Activated CD4-positive, alpha-beta T cell treated with anti-CD3 and anti-CD28 coated beads for 36 hours (primary cell): ENCODE measurements at regions not wholly inside any gene's neighbourhood (a gene's known extent, or its start where the extent isn't known, plus 50 kb on each side); places are given as distances from the start of the nearest gene placed in this dataset.
A peak's percentile ranks its signal among the peaks of the same experiment; 100 is the strongest.

Source experiments
- ATAC-seq: fragments of 200-7000 bp; cut with Tn5 transposase; one replicate; pipeline ENCODE4 v1.10.0; 2021; ENCODE audit warnings: mild to moderate bottlenecking, moderate library complexity
- CTCF ChIA-PET: fragments of 350-600 bp; sonication (Branson Sonifier 250); formaldehyde crosslinking; loops from one replicate; lab custom pipeline; 2021; ENCODE audit warnings: antibody characterized with exemption; lab: Charles Lee
- POLR2A ChIA-PET: fragments of 350-600 bp; sonication (Branson Sonifier 250); formaldehyde crosslinking; loops from one replicate; lab custom pipeline; 2021; ENCODE audit warnings: antibody characterized with exemption, inconsistent platforms; lab: Charles Lee
- DNase-seq: peaks from one replicate; pipeline ENCODE4 v3.0.0-alpha.2; 2020
- H3K27ac Mint-ChIP-seq: one replicate; pipeline ENCODE4 v1.8.0; 2021; ENCODE audit warnings: mixed read lengths
- H3K27me3 Mint-ChIP-seq: one replicate; pipeline ENCODE4 v1.8.0; 2021; ENCODE audit warnings: mixed read lengths
- H3K36me3 Mint-ChIP-seq: one replicate; pipeline ENCODE4 v1.8.0; 2021; ENCODE audit warnings: low read depth, mixed read lengths
- H3K4me1 Mint-ChIP-seq: one replicate; pipeline ENCODE4 v1.8.0; 2021; ENCODE audit warnings: mixed read lengths
- H3K4me3 Mint-ChIP-seq: one replicate; pipeline ENCODE4 v1.8.0; 2021; ENCODE audit warnings: mild to moderate bottlenecking, moderate library complexity, mixed read lengths
- H3K9me3 Mint-ChIP-seq: one replicate; pipeline ENCODE4 v1.8.0; 2021; ENCODE audit warnings: low read depth, mixed read lengths
- intact Hi-C, 2 experiments: fragments of 100-400 bp; cut with DNase I in 1 of 2; cut with micrococcal nuclease in 1 of 2; formaldehyde crosslinking; loops; one replicate each; pipeline versions ENCODE4 v1.14.2 to v1.15.1; 2022 to 2024; cut with DNase I, micrococcal nuclease

DNA sequence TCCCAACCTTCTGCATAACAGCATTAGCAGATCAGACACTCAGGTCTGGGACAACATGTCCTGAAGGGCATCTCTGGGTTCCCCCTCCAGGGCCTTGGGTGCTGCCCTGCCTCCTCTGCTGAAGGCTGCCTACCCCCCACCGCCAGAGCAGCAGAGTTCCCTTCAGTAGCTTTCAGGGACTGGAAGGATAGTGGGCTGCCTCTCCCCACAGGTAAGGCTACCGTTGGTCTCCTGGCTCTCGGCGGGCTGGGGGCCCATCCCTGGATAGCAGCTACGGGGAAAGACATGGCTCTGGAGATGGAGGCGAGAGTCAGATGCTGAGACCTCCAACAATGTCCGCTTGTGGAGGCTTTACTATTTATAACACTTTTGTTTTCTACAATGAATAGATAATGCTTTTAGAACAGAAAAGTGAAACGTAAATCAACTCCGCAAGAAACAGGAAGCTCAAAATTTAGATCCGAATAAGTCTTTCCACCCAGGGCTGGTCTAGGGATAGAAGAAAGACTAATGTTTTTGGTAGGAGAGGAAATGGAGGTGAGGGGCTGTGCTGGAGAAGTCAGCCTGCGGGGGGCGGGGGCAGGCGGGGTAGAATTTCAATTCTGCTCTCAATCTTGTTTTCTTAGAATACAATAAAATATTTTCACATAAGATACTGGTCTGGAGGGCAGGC, 58.4 kb downstream of the ARL4C start:
- Mint-ChIP-seq H3K27ac (peak overlapping the region; percentile 76), H3K4me1 (peaks cover 74% of the 10 kb centered on the region), H3K4me3 (peak overlapping the region; percentile 52), H3K36me3 (no peaks in the 10 kb centered on the region), H3K27me3 (no peaks in the 10 kb centered on the region), H3K9me3 (no peaks in the 10 kb centered on the region)
- POLR2A ChIA-PET, result no interaction called here
- ATAC-seq (peak; percentile 40), DNase-seq (no peak)
- CTCF ChIA-PET, result interaction anchor here (0.9 kb wide), 1 partner anchor 60 kb away, joined by 5 read pairs; no protein-coding TSS in a partner anchor
- intact Hi-C loops, result loop anchor here in 1 of 2 experiments (1.0 kb wide), 1 partner anchor 11 kb away; no protein-coding TSS in a partner anchor

DNA sequence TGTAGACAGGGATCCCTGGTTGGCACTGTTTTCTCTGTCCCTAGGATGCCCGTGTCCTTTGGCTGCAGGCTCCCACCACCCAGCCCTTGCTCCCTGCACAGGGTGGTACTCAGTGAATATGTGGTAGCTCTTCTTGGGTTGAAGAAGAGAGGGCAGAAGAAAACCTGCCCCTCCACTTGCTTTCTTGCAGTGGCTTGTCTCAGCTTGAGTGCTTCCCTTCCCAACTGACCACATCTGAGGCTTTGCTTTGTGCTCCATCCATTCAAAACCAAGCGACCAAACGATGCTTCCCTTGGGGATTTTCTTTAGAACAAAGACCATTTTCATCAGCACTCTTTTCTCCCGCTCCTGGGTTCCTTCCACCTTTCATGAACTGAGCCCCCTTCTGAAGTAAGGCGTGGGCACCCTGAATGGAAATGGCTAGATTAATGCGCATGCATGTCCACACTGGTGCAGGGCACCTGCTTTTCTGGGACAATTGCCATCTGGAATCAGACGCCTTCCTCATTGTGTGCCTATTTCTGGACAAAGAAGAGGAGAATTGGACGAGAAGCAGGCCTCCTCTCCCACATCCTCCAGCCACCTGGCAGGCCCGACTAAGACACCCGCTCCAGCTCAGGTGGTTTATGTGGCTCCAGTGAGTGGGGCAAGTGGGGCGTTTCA, 59.1 kb downstream of the ARL4C start:
- ChIA-PET CTCF (interaction anchor here (1.5 kb wide), 1 partner anchor 15 kb away, joined by 4 read pairs; no protein-coding TSS in a partner anchor), POLR2A (no interaction called here)
- peaks cover 70% of the 10 kb centered on the region for H3K4me1 Mint-ChIP-seq
- H3K27me3 Mint-ChIP-seq, result no peaks in the 10 kb centered on the region
- H3K27ac Mint-ChIP-seq, result peak overlapping the region; percentile 53
- ATAC-seq, result no peak
- intact Hi-C loops, result loop anchor here in 1 of 2 experiments (1.0 kb wide), 1 partner anchor 10 kb away; no protein-coding TSS in a partner anchor
- DNase-seq, result no peak
- H3K9me3 Mint-ChIP-seq, result no peaks in the 10 kb centered on the region
- no peaks in the 10 kb centered on the region for H3K36me3 Mint-ChIP-seq
- H3K4me3 Mint-ChIP-seq, result no peak overlapping the region

DNA sequence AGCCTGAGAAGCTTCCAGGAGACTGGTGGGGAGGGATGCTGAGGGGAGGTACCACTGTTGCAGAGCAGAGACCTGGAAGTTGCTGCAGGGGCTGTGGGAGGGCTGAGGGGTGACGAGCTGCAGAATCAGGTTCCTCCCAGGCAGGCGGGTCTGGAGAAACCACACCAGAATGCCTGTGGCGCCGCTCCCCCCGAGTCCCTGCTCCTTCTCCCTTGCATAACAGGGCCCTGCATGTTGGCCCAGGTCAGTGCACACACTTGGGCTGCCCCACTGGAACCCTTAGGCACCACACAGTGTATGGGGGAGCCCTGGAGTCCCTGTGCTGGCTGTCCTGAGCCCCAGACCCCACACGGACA, 60.4 kb downstream of the ARL4C start:
- intact Hi-C loops, result no loop called here
- ATAC-seq, result peak; percentile 23
- Mint-ChIP-seq H3K27me3 (no peaks in the 10 kb centered on the region), H3K36me3 (no peaks in the 10 kb centered on the region), H3K27ac (no peak overlapping the region), H3K9me3 (no peaks in the 10 kb centered on the region), H3K4me1 (peaks cover 61% of the 10 kb centered on the region), H3K4me3 (no peak overlapping the region)
- ChIA-PET CTCF (interaction anchor here (1.1 to 1.8 kb wide), 3 partner anchors 13 to 301 kb away, joined by 3 to 4 read pairs (median 4); no protein-coding TSS in a partner anchor), POLR2A (interaction anchor here (0.6 kb wide), 1 partner anchor 11 kb away, joined by 3 read pairs; no protein-coding TSS in a partner anchor)
- DNase-seq, result no peak

DNA sequence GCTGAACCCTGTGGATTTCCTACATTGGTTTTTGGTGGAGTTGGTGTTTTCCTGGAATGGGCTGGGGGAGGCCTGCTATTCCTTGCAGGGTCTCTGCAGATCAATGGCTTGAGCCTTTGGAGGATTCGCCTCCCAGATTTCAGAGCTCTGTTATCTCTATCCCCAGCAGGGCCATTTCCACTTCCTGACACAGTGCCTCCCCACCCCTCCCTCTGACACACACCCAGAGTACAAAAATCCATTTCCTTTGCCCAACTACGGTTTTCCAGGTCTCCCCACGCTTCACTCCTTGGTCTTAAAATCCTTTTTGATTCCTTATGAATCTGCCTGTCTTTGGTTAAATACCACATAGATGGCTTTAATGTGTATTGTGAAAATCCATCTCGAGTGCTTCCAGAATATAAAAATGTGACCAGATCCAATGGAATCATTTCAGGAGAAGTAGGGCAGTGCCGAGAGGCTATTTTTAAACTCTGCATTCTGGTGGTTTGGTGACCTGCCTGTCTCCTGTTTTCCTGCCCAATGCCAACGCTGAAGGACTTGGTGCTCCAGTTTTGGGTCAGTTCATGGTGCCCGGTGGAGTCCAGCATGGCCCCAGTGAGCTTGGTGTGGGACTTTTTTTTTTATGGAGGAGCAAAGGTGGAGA, 60.9 kb downstream of the ARL4C start:
- Mint-ChIP-seq H3K4me3 (no peak overlapping the region), H3K4me1 (peaks cover 58% of the 10 kb centered on the region), H3K9me3 (no peaks in the 10 kb centered on the region), H3K27me3 (no peaks in the 10 kb centered on the region), H3K27ac (no peak overlapping the region), H3K36me3 (no peaks in the 10 kb centered on the region)
- CTCF ChIA-PET, result interaction anchor here (0.7 to 1.8 kb wide), 4 partner anchors 18 to 301 kb away, joined by 3 to 5 read pairs (median 4); no protein-coding TSS in a partner anchor
- ATAC-seq (no peak), DNase-seq (no peak)
- intact Hi-C loops, result no loop called here
- POLR2A ChIA-PET, result interaction anchor here (0.6 kb wide), 1 partner anchor 11 kb away, joined by 3 read pairs; no protein-coding TSS in a partner anchor

DNA sequence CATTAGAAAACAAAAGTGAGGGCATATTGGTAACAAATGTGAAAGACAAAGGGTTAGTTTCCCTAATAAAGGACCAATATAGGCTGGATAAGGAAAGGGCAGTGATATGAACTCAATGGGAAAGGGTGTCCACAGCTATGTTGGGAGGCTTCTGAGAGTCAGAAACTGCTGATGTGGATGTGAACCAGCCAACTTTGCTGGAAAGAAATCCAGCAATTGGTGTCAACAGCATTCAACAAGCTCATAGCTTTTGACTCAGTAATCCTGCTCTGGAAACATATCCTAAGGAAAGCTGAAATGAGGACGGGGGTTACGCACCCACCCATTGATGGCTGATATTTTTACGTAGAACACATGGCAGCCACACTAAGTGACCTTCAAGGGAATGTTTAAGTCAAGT, 63.7 kb downstream of the ARL4C start:
- ChIA-PET CTCF (interaction anchor here (0.7 to 1.7 kb wide), 5 partner anchors 9 to 21 kb away, joined by 3 to 5 read pairs (median 3); no protein-coding TSS in a partner anchor), POLR2A (no interaction called here)
- Mint-ChIP-seq H3K27ac (no peak overlapping the region), H3K36me3 (no peaks in the 10 kb centered on the region), H3K27me3 (no peaks in the 10 kb centered on the region), H3K4me1 (peaks cover 59% of the 10 kb centered on the region), H3K9me3 (no peaks in the 10 kb centered on the region), H3K4me3 (no peak overlapping the region)
- intact Hi-C loops, result no loop called here
- ATAC-seq (no peak), DNase-seq (no peak)

DNA sequence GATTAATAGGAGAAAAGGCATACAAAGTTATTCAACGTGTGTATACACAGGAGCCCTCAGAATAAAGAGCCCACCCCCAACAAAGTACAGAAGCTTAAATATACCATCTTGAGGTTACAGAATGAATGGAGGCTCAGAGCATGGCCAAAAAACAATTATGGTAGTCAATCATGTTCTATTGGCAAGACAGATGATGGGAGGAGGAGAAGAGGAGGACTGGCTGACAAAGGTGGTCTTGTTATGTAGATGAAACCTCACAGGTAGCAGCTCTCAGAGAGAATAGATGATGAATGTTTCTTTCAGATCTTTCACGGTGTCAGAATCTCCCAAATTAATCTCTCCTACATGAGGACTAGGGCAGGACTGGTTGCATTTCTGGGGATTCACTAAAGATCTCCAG, 66.0 kb downstream of the ARL4C start:
- Mint-ChIP-seq H3K4me1 (peaks cover 60% of the 10 kb centered on the region), H3K27me3 (no peaks in the 10 kb centered on the region), H3K27ac (no peak overlapping the region), H3K4me3 (no peak overlapping the region), H3K36me3 (peaks cover 1% of the 10 kb centered on the region), H3K9me3 (no peaks in the 10 kb centered on the region)
- ATAC-seq (no peak), DNase-seq (no peak)
- POLR2A ChIA-PET, result no interaction called here
- CTCF ChIA-PET, result interaction anchor here (1.4 kb wide), 1 partner anchor 142 kb away, joined by 3 read pairs; no protein-coding TSS in a partner anchor
- intact Hi-C loops, result no loop called here

- intact Hi-C loops, result loop anchor here in 1 of 2 experiments (10.0 kb wide), 1 partner anchor 294 kb away; no protein-coding TSS in a partner anchor
- POLR2A ChIA-PET, result no interaction called here
Measured at GRCh38 chr2:234429265-234429664, 67.6 kb downstream of the ARL4C start.

DNA sequence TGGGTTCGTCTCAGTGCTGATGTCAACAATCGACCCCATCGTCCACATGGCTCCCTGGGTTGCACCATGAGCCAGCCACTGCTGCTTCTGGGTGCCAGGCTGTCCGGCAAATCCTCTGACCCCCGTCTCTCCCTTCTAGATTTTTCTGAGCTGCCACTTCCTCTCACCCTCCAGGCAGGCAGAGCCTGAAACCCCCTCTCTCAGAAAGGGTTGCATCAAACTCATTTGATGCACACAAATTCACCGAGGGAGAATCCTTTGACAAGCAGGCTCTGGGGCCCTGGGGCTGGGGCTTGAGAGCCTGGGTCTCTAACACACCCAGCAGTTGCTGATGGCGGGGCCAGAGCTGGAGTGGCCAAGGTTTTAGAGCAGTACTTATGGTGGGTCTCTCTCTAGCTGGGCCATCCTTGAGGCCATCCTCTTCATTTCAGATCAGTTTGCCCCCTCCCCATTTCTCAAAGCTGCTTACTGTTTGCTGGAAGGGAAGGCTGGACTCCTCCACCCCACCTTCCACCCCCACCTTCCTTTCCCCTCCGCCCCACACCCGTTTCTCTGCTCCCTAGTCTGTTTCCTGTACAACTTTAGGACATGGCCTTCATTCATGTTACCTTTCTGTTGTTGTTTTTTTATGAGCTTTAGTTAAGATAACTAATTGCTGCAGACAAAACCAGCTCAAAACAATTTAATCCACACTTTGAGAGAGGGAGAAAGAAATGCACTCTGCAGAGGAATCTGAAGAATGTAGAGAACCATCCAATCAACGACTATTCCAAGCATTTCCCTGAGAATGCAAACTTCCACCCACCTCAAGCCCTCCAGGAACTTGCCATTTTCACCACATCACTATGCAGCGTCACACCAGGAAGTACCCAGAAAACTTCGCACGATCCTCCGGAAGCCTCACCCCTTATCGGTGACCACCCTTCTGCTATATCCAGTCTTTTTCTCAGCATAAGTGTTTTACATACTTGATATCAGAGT, 69.5 kb downstream of the ARL4C start:
- peaks cover 2% of the 10 kb centered on the region for H3K9me3 Mint-ChIP-seq
- CTCF ChIA-PET, result interaction anchor here (0.6 to 1.6 kb wide), 6 partner anchors 24 to 246 kb away, joined by 3 to 6 read pairs (median 3); no protein-coding TSS in a partner anchor
- ATAC-seq (peak; percentile 9), DNase-seq (peak; percentile 41)
- POLR2A ChIA-PET, result interaction anchor here (0.6 kb wide), 1 partner anchor 21 kb away, joined by 3 read pairs; no protein-coding TSS in a partner anchor
- no peaks in the 10 kb centered on the region for H3K27me3 Mint-ChIP-seq
- H3K36me3 Mint-ChIP-seq, result peaks cover 3% of the 10 kb centered on the region
- intact Hi-C loops, result loop anchor here (1.0 to 10.0 kb wide), 5 partner anchors 11 to 293 kb away; no protein-coding TSS in a partner anchor
- peaks cover 79% of the 10 kb centered on the region for H3K4me1 Mint-ChIP-seq
- peak overlapping the region; percentile 60 for H3K4me3 Mint-ChIP-seq
- peak overlapping the region; percentile 97 for H3K27ac Mint-ChIP-seq

More at GRCh38 chr2:234429265-234429664, 67.6 kb downstream of the ARL4C start:
- ATAC-seq (no peak), DNase-seq (no peak)
- peaks cover 66% of the 10 kb centered on the region for H3K4me1 Mint-ChIP-seq
- H3K27ac Mint-ChIP-seq, result peak overlapping the region; percentile 35
- H3K36me3 Mint-ChIP-seq, result peaks cover 3% of the 10 kb centered on the region
- peaks cover 2% of the 10 kb centered on the region for H3K9me3 Mint-ChIP-seq
- CTCF ChIA-PET, result interaction anchor here (0.6 to 0.8 kb wide), 2 partner anchors 29 to 40 kb away, joined by 3 to 4 read pairs; no protein-coding TSS in a partner anchor
- H3K4me3 Mint-ChIP-seq, result no peak overlapping the region
- no peaks in the 10 kb centered on the region for H3K27me3 Mint-ChIP-seq

DNA sequence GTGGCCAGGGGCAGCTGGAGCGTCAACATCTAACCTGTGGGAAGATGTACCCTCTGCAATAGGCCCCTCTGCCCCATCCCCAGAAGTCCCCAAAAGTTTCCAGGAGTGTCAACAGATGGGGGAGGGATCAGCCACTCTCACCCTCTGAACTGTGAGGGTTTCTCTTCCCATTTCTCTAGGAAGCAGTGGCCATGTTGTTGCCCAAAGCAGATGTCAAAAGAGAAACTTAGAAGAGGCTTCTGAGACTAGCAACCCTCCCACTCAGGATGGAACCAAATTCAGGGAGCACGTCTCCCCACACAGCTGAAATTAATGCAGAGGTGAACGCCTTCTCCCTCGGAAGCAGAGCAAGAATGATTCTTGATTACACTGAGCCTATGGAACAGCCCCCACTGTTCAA, 70.3 kb downstream of the ARL4C start:
- H3K27me3 Mint-ChIP-seq, result no peaks in the 10 kb centered on the region
- H3K27ac Mint-ChIP-seq, result peak overlapping the region; percentile 97
- peak overlapping the region; percentile 60 for H3K4me3 Mint-ChIP-seq
- intact Hi-C loops, result loop anchor here (1.0 to 10.0 kb wide), 7 partner anchors 12 to 292 kb away; no protein-coding TSS in a partner anchor
- H3K4me1 Mint-ChIP-seq, result peaks cover 87% of the 10 kb centered on the region
- DNase-seq (peak; percentile 39), ATAC-seq (peak; percentile 3)
- ChIA-PET CTCF (interaction anchor here (0.6 to 1.6 kb wide), 6 partner anchors 21 to 245 kb away, joined by 3 to 6 read pairs (median 3); no protein-coding TSS in a partner anchor), POLR2A (interaction anchor here (0.6 to 0.9 kb wide), 3 partner anchors 20 to 58 kb away, joined by 3 to 6 read pairs (median 5); no protein-coding TSS in a partner anchor)
- peaks cover 2% of the 10 kb centered on the region for H3K9me3 Mint-ChIP-seq
- H3K36me3 Mint-ChIP-seq, result peaks cover 3% of the 10 kb centered on the region
